ENCODE measurements at regions not wholly inside any gene's neighbourhood (a gene's known extent, or its start where the extent isn't known, plus 50 kb on each side); places are given as distances from the start of the nearest gene placed in this dataset.
"Not testable (repeated sequence)": the region's sequence is repeated elsewhere in the genome, so short reads cannot be mapped to it uniquely, and the experiment has no call there.

DNA sequence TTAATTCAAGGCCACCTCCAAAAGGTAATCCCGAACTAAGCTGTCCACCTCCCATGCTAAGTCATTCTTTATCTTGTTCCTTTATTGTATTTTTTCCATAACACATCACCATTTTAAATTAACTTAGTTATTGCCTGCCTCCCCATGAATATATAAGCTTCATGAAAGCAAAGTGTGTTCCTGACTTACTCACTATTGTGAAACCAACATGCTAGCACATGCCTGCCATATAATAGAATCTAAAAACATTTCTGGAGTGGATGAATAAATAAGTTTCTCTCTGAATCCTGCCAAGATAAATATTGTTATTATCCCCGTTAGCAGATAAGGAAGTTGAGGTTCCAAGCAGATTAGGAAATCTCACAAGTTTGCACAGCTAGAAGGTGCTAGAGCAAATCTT, 98.7 kb upstream of the RRN3 start:
- DNase-seq = not testable (repeated sequence)

DNA sequence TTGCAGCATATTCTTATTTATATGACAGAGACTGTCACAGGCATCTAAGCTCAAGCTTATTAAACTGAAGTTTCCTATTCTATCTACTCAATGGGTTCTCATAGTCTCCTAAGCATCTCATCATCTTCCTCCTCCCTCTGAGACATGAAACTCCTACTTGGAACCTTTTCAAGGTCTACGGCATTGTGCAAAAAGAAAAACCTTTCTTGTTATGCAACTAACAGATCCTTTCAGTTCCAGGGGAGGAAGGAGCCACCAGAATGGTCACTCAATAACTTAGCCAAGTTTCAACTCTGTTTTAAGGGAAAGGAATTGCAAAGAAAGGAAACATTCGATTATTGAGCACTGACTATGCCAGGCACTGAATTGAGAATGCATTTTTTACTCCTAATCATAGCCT, 98.1 kb upstream of the RRN3 start:
- not testable (repeated sequence) for DNase-seq

DNA sequence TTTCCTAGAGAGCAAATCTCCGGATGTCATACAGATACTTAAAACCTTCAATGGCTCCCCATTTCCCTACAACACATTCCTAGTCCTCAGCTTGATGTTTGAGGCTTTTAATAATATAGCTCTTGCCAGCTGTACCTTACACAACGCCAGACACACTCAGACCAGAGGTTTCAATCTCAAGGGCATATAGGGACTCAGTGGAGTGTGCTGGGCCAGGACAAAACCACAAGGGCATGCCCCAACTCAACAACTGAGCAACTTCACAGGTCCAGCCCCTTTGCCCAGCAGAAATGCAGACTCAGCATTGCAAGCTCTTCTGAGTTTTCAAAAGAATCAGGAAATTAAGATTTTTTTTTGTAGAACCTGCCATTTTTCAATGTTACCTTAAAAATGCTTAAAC, 95.4 kb upstream of the RRN3 start:
- not testable (repeated sequence) for DNase-seq
